UCSD-AML1 (cell line): ENCODE measurements at regions not wholly inside any gene's neighbourhood (a gene's known extent, or its start where the extent isn't known, plus 50 kb on each side); places are given as distances from the start of the nearest gene placed in this dataset.

Experiments
- DNase-seq: peaks from one replicate; lab custom pipeline; 2025; ENCODE audit not compliant: unreplicated experiment; lab: John Stamatoyannopoulos, UW

GRCh38 chr20:23254505-23254904 lies 96.1 kb upstream of the NXT1 start:
- DNase-seq, result no peak

- no peak for DNase-seq
Measured at GRCh38 chr20:23254034-23254433, 96.6 kb upstream of the NXT1 start.

GRCh38 chr20:23253524-23253923 lies 97.1 kb upstream of the NXT1 start:
- no peak for DNase-seq

- DNase-seq, result no peak
Measured at GRCh38 chr20:23251779-23252178, 98.8 kb upstream of the NXT1 start.

GRCh38 chr20:23249541-23249940 lies 101.0 kb upstream of the NXT1 start:
- DNase-seq, result no peak

DNA sequence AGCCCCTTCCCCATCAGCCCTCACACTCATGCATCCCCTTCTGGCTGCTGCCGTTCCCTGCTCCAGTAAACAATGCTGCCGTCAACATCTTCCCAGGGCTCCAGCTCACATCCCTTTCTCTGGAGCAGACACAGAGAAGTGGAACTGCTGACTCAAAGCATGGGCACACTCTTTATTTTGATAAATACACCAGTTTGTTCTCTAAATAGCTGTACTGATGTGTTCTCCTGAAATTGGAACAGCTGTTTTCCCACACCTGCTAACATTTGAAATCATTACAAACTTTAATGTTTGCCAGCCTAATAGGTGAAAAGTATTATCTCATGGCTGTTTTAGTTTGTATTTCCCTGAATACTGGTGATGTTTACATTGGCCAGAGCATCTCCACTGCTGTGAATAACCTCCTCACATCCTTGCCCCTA lies 102.1 kb upstream of the NXT1 start:
- DNase-seq, result no peak

- no peak for DNase-seq
Measured at GRCh38 chr20:23246717-23247664, 103.6 kb upstream of the NXT1 start.

DNA sequence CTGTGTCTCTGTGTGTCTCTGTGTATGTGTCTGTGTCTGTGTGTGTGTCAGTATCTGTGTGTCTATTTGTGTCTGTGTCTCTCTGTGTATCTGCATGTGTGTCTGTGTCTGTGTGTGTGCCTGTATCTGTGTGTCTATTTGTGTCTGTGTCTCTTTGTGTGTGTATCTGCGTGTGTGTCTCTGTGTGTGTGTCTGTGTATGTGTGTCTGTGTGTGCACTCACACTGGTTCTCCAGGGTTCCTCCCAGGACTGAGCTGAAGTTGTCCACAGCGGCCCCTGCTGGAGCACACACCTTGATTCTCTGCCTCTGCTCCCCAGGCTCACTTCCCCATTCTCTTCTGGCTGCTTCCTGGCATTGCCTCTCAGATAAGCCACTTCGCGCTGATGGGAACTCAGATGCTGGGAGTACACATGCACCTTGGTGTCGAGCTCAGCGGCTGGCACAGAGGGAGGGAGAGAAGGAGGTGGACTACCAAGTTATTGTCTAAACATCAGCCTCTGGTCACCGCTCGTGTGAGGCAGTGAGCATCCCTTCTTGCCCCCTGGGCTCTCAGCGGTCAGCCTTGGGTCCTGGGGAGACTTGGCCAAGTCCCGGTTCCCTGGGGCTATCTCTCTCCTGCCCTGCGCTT lies 104.9 kb upstream of the NXT1 start:
- DNase-seq, result peak; percentile 83

DNA sequence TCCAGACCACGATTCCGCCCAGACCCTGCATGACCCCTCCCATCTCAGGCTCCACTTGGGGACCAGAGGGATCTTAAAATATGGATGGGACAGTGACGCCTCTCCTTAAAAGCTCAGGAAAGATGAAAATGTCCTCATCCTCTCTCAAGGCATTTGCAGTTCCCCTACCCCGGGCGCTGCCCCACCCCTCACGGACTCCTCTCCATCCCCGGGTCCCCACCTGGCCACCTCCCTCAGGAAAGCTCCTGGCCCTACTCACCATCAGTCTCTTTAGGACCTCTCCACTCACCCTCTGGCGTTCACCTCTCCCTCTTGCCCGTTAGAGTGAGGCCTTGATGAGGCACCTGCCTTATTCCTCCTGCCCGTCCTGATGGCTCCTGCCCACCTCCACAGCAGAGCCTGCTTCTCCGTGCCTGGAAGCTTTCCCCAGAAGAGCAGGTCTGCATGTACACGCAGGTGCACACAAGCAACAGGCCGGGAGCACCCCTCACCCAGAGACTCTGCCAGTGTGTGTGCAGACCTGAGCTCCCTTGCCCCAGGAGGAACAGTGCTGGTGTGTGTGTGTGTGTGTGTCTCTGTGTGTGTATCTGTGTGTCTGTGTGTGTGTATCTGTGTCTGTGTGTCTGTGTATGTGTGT lies 105.6 kb upstream of the NXT1 start:
- no peak for DNase-seq

- DNase-seq, result no peak
Measured at GRCh38 chr20:23244156-23244915, 106.3 kb upstream of the NXT1 start.

DNA sequence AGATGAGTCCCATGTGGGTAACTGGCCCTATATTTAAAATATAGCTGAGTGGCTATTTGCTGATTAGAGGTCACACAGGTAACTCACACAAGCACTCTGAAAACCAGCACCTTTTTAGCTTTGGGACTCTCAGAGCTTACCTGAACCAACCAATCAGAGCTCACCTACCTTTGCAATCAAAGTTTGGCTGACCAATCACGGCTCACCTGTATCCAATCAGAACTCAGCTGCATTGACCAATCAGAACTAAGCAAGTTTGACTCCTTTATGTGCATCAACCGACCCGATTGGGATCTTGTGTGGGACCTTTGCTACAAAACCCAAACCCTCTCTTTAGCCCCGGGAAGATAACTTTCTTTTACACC lies 106.8 kb upstream of the NXT1 start:
- DNase-seq, result no peak

DNA sequence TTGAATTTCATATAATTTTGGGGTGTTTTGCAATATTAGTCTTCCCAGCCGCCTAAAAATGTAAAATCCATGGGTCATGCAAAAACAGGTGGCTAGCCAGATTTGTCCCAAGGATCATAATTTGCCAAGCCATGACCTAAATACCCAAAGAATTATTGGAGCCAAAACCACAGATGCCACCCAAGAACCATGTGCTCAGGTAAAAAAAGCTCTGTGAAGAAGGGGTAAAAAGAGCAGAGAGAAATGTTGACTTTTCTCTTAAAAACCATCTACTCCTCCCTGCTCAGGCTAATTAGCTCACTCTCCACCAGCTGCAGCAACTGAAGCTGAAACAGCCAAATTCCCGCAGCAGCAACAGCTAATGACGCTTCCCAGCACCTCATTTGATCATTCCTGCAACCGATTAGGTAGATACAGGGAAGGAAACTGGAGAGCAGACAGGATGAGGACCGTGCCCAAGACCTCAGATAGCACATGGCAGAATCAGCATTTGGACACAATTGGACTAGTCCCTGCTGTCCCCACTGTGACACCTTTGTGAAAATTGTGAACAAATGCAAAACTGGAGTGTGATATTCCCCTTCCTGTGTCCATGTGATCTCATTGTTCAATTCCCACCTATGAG lies 107.9 kb upstream of the NXT1 start:
- no peak for DNase-seq

DNA sequence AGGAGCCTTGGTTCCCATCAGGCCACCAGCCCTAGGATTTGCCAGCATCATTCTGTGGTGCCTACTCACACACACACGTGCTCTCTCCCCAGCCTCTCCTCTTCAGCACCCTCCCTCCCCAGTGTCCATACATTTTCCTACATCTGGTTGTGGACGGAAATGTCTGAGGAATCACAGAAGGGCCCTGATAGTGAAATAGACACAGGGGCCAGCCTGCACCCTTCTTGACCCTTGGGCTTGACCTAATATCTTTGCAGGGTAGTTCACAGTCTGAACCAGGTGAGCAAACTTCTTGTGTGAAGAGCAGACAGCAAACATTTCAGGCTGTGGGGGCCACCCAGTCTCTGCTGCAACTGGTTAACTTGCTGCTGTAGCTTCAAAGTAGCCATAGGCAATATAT lies 108.5 kb upstream of the NXT1 start:
- DNase-seq, result no peak

GRCh38 chr20:23241416-23241815 lies 109.2 kb upstream of the NXT1 start:
- no peak for DNase-seq

- DNase-seq, result no peak
Measured at GRCh38 chr20:23240519-23240918, 110.1 kb upstream of the NXT1 start.

- no peak for DNase-seq
Measured at GRCh38 chr20:23237201-23237600, 113.4 kb upstream of the NXT1 start.

DNA sequence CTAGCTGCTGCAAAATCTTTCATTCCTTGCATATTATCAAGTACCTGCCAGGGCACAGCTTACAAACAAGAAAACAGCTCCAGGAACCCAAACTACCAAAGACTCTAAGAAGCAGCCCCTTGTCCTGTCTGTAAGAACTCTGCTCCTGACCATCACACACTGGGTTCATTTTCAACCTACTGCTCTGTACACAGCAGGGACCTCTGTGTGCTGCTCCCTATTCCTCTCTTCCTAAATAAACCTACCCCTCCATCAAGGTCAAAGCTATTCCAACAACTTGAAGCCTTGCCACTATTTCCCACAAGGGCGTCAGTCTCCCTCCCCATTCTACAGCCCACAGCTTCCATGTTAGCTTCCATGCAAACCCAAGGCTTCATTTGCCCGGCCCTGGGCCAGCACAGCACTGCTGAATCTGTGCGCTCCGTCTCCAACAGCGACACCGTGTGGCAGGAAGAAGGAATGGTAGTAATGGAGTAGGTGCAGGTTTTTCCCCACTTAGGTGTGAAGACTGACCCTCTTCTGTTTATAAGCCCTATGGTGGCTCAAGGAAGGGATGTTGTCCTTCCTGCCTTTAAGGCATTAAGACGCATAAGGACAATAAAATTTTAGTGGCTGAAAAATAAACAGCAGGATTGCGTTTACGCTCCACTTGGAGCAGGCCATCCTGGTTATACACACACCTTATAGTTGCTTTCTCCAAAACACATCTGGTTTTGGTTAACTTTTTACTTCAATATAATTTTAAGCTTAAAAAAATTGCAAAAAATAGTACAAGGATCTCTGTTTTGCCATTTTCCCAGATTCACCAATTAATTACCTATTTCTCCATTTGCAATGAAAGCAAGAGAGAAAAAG lies 115.2 kb upstream of the NXT1 start:
- DNase-seq, result peak; percentile 65

DNA sequence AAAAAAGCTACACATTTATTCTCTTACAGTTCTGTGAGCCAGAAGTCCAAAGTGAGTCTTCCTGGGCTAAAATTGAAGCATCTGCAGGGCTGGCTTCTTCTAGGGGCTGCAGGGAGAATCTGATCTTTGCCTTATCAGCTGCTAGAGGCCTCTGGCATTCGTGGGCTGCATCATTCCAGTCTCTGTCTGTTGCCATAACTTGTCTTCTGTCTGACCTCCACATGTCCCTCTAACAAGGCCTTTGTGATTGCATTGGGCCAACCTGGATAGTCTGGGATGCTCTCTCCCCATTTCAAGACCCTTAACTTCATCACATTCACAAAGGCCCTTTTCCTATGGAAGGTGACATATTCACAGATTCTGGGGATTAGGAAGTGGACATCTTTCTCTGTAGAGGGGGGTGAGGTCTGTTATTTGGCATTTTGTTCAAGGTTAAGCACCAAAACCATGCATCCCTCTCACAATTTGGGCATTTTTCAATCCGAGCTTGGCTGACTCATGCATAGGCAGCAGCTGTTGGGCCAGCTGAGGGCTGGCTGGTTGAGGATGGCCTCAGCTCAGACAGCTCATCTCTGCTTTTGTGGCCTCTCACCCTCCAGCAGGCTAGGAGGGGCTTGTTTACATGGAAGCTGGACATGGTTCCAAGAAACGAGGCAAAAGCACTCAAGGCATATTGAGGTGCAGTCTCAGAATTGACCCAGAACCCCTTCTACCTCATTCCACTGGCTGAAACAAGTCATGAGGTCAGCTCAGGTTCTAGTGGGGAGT lies 116.1 kb upstream of the NXT1 start:
- DNase-seq, result no peak

GRCh38 chr20:23233341-23233740 lies 117.2 kb upstream of the NXT1 start:
- DNase-seq, result no peak
